H1 (cell line): ENCODE measurements at regions not wholly inside any gene's neighbourhood (a gene's known extent, or its start where the extent isn't known, plus 50 kb on each side); places are given as distances from the start of the nearest gene placed in this dataset.

Source experiments
- CTCF ChIA-PET: fragments of 300-600 bp; sonication (Branson Sonifier 250); formaldehyde crosslinking; loops from one replicate; lab custom pipeline; 2021; ENCODE audit not compliant: partially characterized antibody; lab: Charles Lee
- POLR2A ChIA-PET: fragments of 300-600 bp; sonication (Branson Sonifier 250); formaldehyde crosslinking; loops from one replicate; lab custom pipeline; 2021; ENCODE audit warnings: inconsistent platforms; ENCODE audit not compliant: partially characterized antibody; lab: Charles Lee
- DNase-seq, 2 experiments: peaks; one replicate each; pipeline versions ENCODE4 v3.0.0 to v3.0.0-alpha.2; 2010 to 2022; ENCODE audit warnings: low spot score in 2 of 2, low read depth in 1 of 2, mixed read lengths in 1 of 2
- FAIRE-seq: peaks from 2 replicates; lab custom pipeline; 2011; peaks lifted over from hg19 to GRCh38; lab: Jason Lieb, UNC
- H2AFZ ChIP-seq: 2 replicates; pipeline ENCODE4 v1.8.1; 2012; ENCODE audit warnings: low read length, inconsistent platforms
- H2AK5ac ChIP-seq: 2 replicates; pipeline ENCODE4 v1.6.1; 2013; ENCODE audit warnings: low read depth, low read length
- H2BK120ac ChIP-seq: replicated peaks from 2 replicates; pipeline ENCODE3; 2013; ENCODE audit warnings: low read depth, low read length, inconsistent platforms
- H2BK12ac ChIP-seq: 2 replicates; pipeline ENCODE4 v1.6.1; 2013; ENCODE audit warnings: low read depth, low read length
- H2BK15ac ChIP-seq: 2 replicates; pipeline ENCODE4 v1.6.1; 2013; ENCODE audit warnings: low read length
- H2BK20ac ChIP-seq: 2 replicates; pipeline ENCODE4 v1.6.1; 2013; ENCODE audit warnings: low read length
- H2BK5ac ChIP-seq: 2 replicates; pipeline ENCODE4 v1.6.1; 2013; ENCODE audit warnings: low read depth, low read length
- H3K14ac ChIP-seq: 2 replicates; pipeline ENCODE4 v1.6.1; 2013; ENCODE audit warnings: inconsistent platforms; ENCODE audit not compliant: insufficient read length
- H3K18ac ChIP-seq: 2 replicates; pipeline ENCODE4 v1.6.1; 2013; ENCODE audit warnings: low read length; ENCODE audit errors: extremely low read depth
- H3K23ac ChIP-seq: 2 replicates; pipeline ENCODE4 v1.6.1; 2013; ENCODE audit warnings: inconsistent platforms; ENCODE audit not compliant: insufficient read length
- H3K23me2 ChIP-seq: 2 replicates; pipeline ENCODE4 v1.6.1; 2013; ENCODE audit warnings: low read depth, low read length
- H3K27ac ChIP-seq: 2 replicates; pipeline ENCODE4 v1.6.1; 2011; ENCODE audit warnings: low read depth, low read length, inconsistent platforms
- H3K27me3 ChIP-seq, 4 experiments: replicated peaks in 1 of 4; 1 replicate in 1 of 4; 2 replicates in 3 of 4; pipeline versions ENCODE4 v1.6.1 to v1.8.1; 2011 to 2013; ENCODE audit warnings: low read length in 3 of 4, mild to moderate bottlenecking in 3 of 4, inconsistent platforms in 2 of 4, mixed read lengths in 2 of 4, moderate library complexity in 1 of 4; ENCODE audit not compliant: control insufficient read depth in 3 of 4, insufficient read depth in 3 of 4; ENCODE audit errors: extremely low read depth in 1 of 4
- H3K36me3 ChIP-seq, 4 experiments: 2 replicates each; pipeline versions ENCODE4 v1.6.1 to v1.8.1; 2011 to 2013; ENCODE audit warnings: mild to moderate bottlenecking in 4 of 4, low read length in 3 of 4, moderate library complexity in 2 of 4, control low read depth in 1 of 4, inconsistent platforms in 1 of 4; ENCODE audit not compliant: insufficient read depth in 4 of 4, control insufficient read depth in 2 of 4
- H3K4ac ChIP-seq: replicated peaks from 2 replicates; pipeline ENCODE3; 2013; ENCODE audit warnings: low read length, low read depth, mixed read lengths, inconsistent platforms; ENCODE audit not compliant: insufficient read length
- H3K4me1 ChIP-seq, 4 experiments: replicated peaks in 1 of 4; 1 replicate in 1 of 4; 2 replicates in 3 of 4; pipeline versions ENCODE4 v1.6.1 to v1.8.1; 2011 to 2013; ENCODE audit warnings: low read length in 3 of 4, inconsistent platforms in 2 of 4, mixed read lengths in 1 of 4; ENCODE audit not compliant: insufficient read depth in 4 of 4, control insufficient read depth in 3 of 4
- H3K4me2 ChIP-seq, 2 experiments: 2 replicates each; pipeline versions ENCODE4 v1.6.1 to v1.8.1; 2011 to 2013; ENCODE audit warnings: low read depth in 2 of 2, low read length in 2 of 2, control low read depth in 1 of 2, inconsistent platforms in 1 of 2, mild to moderate bottlenecking in 1 of 2; ENCODE audit not compliant: insufficient read depth in 1 of 2
- H3K4me3 ChIP-seq, 4 experiments: fragments of 200-600, 300-600 bp in 1 of 4; sonication (generic), shearing (Covaris generic), sonication (Bioruptor Twin) in 1 of 4; 2 replicates each; pipeline versions ENCODE4 v1.5.1 to v1.8.1; 2011 to 2016; ENCODE audit warnings: low read length in 4 of 4, low read depth in 3 of 4, control low read depth in 2 of 4, inconsistent platforms in 2 of 4, mild to moderate bottlenecking in 2 of 4, mixed read lengths in 1 of 4, moderate library complexity in 1 of 4; ENCODE audit not compliant: insufficient read depth in 2 of 4; ENCODE audit errors: extremely low read depth in 1 of 4
- H3K56ac ChIP-seq: replicated peaks from 2 replicates; pipeline ENCODE3; 2013; ENCODE audit warnings: low read depth, mild to moderate bottlenecking, mixed read lengths, low read length, inconsistent platforms; ENCODE audit not compliant: insufficient read length
- H3K79me1 ChIP-seq: 2 replicates; pipeline ENCODE4 v1.6.1; 2013; ENCODE audit warnings: low read depth, low read length, control low read depth
- H3K79me2 ChIP-seq, 2 experiments: 2 replicates each; pipeline versions ENCODE4 v1.6.1 to v1.8.1; 2012 to 2013; ENCODE audit warnings: low read length in 2 of 2, mild to moderate bottlenecking in 2 of 2, inconsistent platforms in 1 of 2; ENCODE audit not compliant: insufficient read depth in 2 of 2, control insufficient read depth in 1 of 2
- H3K9ac ChIP-seq, 4 experiments: replicated peaks in 1 of 4; 1 replicate in 1 of 4; 2 replicates in 3 of 4; pipeline versions ENCODE4 v1.6.1 to v1.8.1; 2011 to 2013; ENCODE audit warnings: low read depth in 3 of 4, low read length in 3 of 4, control low read depth in 2 of 4, mild to moderate bottlenecking in 2 of 4, moderate library complexity in 2 of 4, inconsistent platforms in 1 of 4; ENCODE audit errors: extremely low read depth in 1 of 4
- H3K9me3 ChIP-seq, 2 experiments: 2 replicates each; pipeline versions ENCODE4 v1.6.1 to v1.8.1; 2012 to 2013; ENCODE audit warnings: mild to moderate bottlenecking in 2 of 2, moderate library complexity in 2 of 2, control low read depth in 1 of 2, inconsistent platforms in 1 of 2, low read depth in 1 of 2, low read length in 1 of 2, mixed read lengths in 1 of 2; ENCODE audit not compliant: insufficient read depth in 2 of 2
- H4K20me1 ChIP-seq, 2 experiments: replicated peaks in 1 of 2; 2 replicates each; pipeline versions ENCODE3 to v1.8.1; 2011 to 2013; ENCODE audit warnings: inconsistent platforms in 2 of 2, low read length in 2 of 2, mild to moderate bottlenecking in 1 of 2; ENCODE audit not compliant: insufficient read depth in 2 of 2, control insufficient read depth in 1 of 2
- H4K5ac ChIP-seq: 2 replicates; pipeline ENCODE4 v1.6.1; 2013; ENCODE audit warnings: low read length, low read depth, mixed read lengths, inconsistent platforms; ENCODE audit not compliant: insufficient read length
- H4K8ac ChIP-seq: 2 replicates; pipeline ENCODE4 v1.8.0; 2013; ENCODE audit warnings: mild to moderate bottlenecking, moderate library complexity, low read length, inconsistent platforms; ENCODE audit not compliant: insufficient read depth; ENCODE audit errors: extremely low read depth
- H4K91ac ChIP-seq: replicated peaks from 2 replicates; pipeline ENCODE3; 2013; ENCODE audit warnings: low read length, mixed read lengths, inconsistent platforms; ENCODE audit not compliant: insufficient read length
- CHD1 ChIP-seq: IDR thresholded peaks from 2 replicates; pipeline ENCODE4 v1.6.1; 2012; ENCODE audit warnings: low read depth, low read length, improper control_type of control experiment
- NRF1 ChIP-seq: IDR thresholded peaks from 2 replicates; pipeline ENCODE4 v1.6.1; 2011; ENCODE audit warnings: mild to moderate bottlenecking, low read depth, low read length, improper control_type of control experiment
- SIRT6 ChIP-seq: IDR thresholded peaks from one replicate; pipeline ENCODE4 v1.7.1; 2012; ENCODE audit warnings: low read length, inconsistent platforms
- SRF ChIP-seq: IDR thresholded peaks from 2 replicates; pipeline ENCODE4 v1.6.1; 2011; ENCODE audit warnings: mild to moderate bottlenecking, low read depth, low read length, moderate library complexity
- YY1 ChIP-seq: IDR thresholded peaks from 2 replicates; pipeline ENCODE4 v1.6.1; 2011; ENCODE audit warnings: low read depth, mild to moderate bottlenecking, low read length
- WGBS, 2 experiments: shearing (Covaris generic) in 1 of 2; methylation state at CpG; one replicate each; pipeline versions ENCODE4 v1.1.6 to v1.1.7; 2013 to 2015; ENCODE audit warnings: low lambda C conversion rate in 2 of 2, mixed read lengths in 2 of 2, inconsistent platforms in 1 of 2, low coverage in 1 of 2, missing lambda C conversion rate in 1 of 2; ENCODE audit not compliant: insufficient replicate concordance in 2 of 2, insufficient coverage in 1 of 2, insufficient read length in 1 of 2; ENCODE audit errors: extremely low coverage in 1 of 2, missing lambda C conversion rate in 1 of 2; 5-methylcytosine and 5-hydroxymethylcytosine counted together

DNA sequence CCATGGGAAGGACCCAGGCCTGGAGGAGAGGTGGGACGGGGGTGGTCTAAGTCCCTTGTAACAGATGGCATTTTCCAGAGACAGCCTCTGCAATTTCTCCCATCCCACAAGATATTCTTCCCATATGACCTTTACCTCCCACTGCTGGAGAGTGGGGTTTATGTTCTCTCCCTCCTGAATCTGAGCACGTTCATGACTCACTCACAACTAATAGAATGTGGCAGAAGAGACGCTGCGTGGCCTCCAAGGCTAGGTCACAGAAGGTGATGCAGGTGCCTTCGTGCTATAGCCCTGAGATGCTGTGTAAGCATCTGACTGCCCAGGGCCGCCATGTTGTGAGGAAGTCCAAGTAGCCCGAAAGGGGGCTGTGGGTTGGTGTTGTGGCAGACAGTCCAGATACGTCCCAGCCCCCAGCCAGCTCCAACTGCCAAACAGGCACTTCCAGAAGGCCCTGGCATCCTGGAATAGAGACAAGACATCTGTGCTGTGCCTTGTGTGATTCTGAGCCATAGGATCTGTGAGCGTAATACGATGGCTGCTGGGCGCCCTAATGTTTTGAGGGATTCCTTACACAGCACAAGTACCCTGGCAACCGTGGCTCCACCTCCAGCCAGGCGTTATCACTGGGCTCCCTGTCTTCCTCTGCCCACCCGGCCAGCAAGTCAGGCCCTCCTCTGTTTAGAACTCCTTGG, 56.1 kb upstream of the NCOR2 start:
- H2BK20ac ChIP-seq = no peak overlapping the region
- H4K8ac ChIP-seq = no peak overlapping the region; the same call in 1 of the 2 replicates
- H3K4me3 ChIP-seq = no peak overlapping the region
- 93% methylated on average over 14 of the region's 14 CpGs; no CpG with 5 or more reads in 1 of the 2 experiments for WGBS, 2 experiments
- H2BK5ac ChIP-seq = no peak overlapping the region
- TF ChIP-seq SRF (no peak), YY1 (0 out of 2 replicates have a peak, but pooled peaks have one; percentile 36), NRF1 (no peak), SIRT6 (no peak), CHD1 (no peak)
- DNase-seq = no peak
- H2BK12ac ChIP-seq = no peak overlapping the region
- H3K36me3 ChIP-seq = no peaks in the 10 kb centered on the region
- H3K23ac ChIP-seq = no peak overlapping the region
- no peaks in the 10 kb centered on the region for H3K27me3 ChIP-seq
- H2BK120ac ChIP-seq = no peak overlapping the region
- CTCF ChIA-PET = interaction anchor here (1.1 to 1.2 kb wide), 2 partner anchors 13 to 32 kb away, joined by 3 read pairs; no protein-coding TSS in a partner anchor
- H2BK15ac ChIP-seq = peak overlapping the region; percentile 92; the same call in 1 of the 2 replicates
- no peaks in the 10 kb centered on the region for H3K23me2 ChIP-seq
- POLR2A ChIA-PET = interaction anchor here (1.0 to 1.5 kb wide), 2 partner anchors 9 to 32 kb away, joined by 3 to 4 read pairs; no protein-coding TSS in a partner anchor
- H3K9me3 ChIP-seq = 0 out of 4 replicates have a peak, but pooled peaks cover 0 to 2% of the 10 kb centered on the region in 2 experiments
- H3K79me2 ChIP-seq = no peaks in the 10 kb centered on the region
- no peak overlapping the region for H4K91ac ChIP-seq
- H3K4ac ChIP-seq = no peak overlapping the region
- H3K9ac ChIP-seq = no peak overlapping the region
- H3K4me1 ChIP-seq = peaks cover 2 to 5% (median 4%) of the 10 kb centered on the region in 4 experiments; a peak in 5 of 7 replicates
- no peak overlapping the region for H3K56ac ChIP-seq
- no peaks in the 10 kb centered on the region for H4K20me1 ChIP-seq
- no peak overlapping the region for H3K27ac ChIP-seq
- no peak overlapping the region for H2AFZ ChIP-seq
- no peak overlapping the region for H4K5ac ChIP-seq
- H3K18ac ChIP-seq = no peak overlapping the region
- FAIRE-seq = no peak
- H2AK5ac ChIP-seq = no peak overlapping the region
- H3K14ac ChIP-seq = no peak overlapping the region
- H3K79me1 ChIP-seq = no peaks in the 10 kb centered on the region
- H3K4me2 ChIP-seq = no peak overlapping the region
